HG03520 (cell line): ENCODE measurements at regions not wholly inside any gene's neighbourhood (a gene's known extent, or its start where the extent isn't known, plus 50 kb on each side); places are given as distances from the start of the nearest gene placed in this dataset.

ENCODE experiments used
- ATAC-seq: cut with Tn5 transposase; IDR thresholded peaks from one replicate; pipeline ENCODE4 v1.9.1; 2021; ENCODE audit warnings: mild to moderate bottlenecking, moderate library complexity; ENCODE audit not compliant: unreplicated experiment

GRCh38 chr4:126778348-126778747 lies 854.4 kb upstream of the INTU start:
- no peak for ATAC-seq

GRCh38 chr4:126779001-126779400 lies 853.8 kb upstream of the INTU start:
- ATAC-seq = no peak

GRCh38 chr4:126779436-126780166 lies 853.2 kb upstream of the INTU start:
- no peak for ATAC-seq

- ATAC-seq = no peak
Observed at GRCh38 chr4:126783191-126783590, 849.6 kb upstream of the INTU start.

GRCh38 chr4:126784966-126785580 lies 847.7 kb upstream of the INTU start:
- no peak for ATAC-seq

- ATAC-seq = no peak
Observed at GRCh38 chr4:126790633-126791032, 842.1 kb upstream of the INTU start.

- no peak for ATAC-seq
Observed at GRCh38 chr4:126794363-126794762, 838.4 kb upstream of the INTU start.

GRCh38 chr4:126798214-126798613 lies 834.5 kb upstream of the INTU start:
- ATAC-seq = no peak

- ATAC-seq = no peak
Observed at GRCh38 chr4:126799416-126799815, 833.3 kb upstream of the INTU start.

GRCh38 chr4:126799971-126800574 lies 832.7 kb upstream of the INTU start:
- ATAC-seq = no peak

- no peak for ATAC-seq
Observed at GRCh38 chr4:126800575-126801141, 832.1 kb upstream of the INTU start.

GRCh38 chr4:126807132-126807531 lies 825.6 kb upstream of the INTU start:
- ATAC-seq = no peak

- ATAC-seq = no peak
Observed at GRCh38 chr4:126812076-126812475, 820.7 kb upstream of the INTU start.

GRCh38 chr4:126820631-126821030 lies 812.1 kb upstream of the INTU start:
- ATAC-seq = no peak

- ATAC-seq = no peak
Observed at GRCh38 chr4:126821152-126821551, 811.6 kb upstream of the INTU start.

GRCh38 chr4:126825083-126825482 lies 807.7 kb upstream of the INTU start:
- no peak for ATAC-seq

GRCh38 chr4:126827669-126828068 lies 805.1 kb upstream of the INTU start:
- ATAC-seq = no peak

- ATAC-seq = no peak
Observed at GRCh38 chr4:126834854-126835253, 797.9 kb upstream of the INTU start.

GRCh38 chr4:126838941-126839679 lies 793.6 kb upstream of the INTU start:
- no peak for ATAC-seq

- ATAC-seq = no peak
Observed at GRCh38 chr4:126843492-126844067, 789.2 kb upstream of the INTU start.

GRCh38 chr4:126850286-126850685 lies 782.5 kb upstream of the INTU start:
- ATAC-seq = no peak
